Psoas muscle (tissue), 7 donors: ENCODE measurements at regions not wholly inside any gene's neighbourhood (a gene's known extent, or its start where the extent isn't known, plus 50 kb on each side); places are given as distances from the start of the nearest gene placed in this dataset.

Experiments used
- ATAC-seq, 4 donors: fragments of 200-7000 bp; cut with Tn5 transposase; one replicate each; pipeline ENCODE4 v1.9.1; 2020; ENCODE audit warnings: moderate library complexity in 3 of 4, mild to moderate bottlenecking in 2 of 4
- DNase-seq, 2 donors: peaks; one replicate each; pipeline ENCODE4 v3.0.0-alpha.2; 2020
- H3K27ac ChIP-seq: fragments of 200-600 bp; one replicate; pipeline ENCODE4 v1.8.0; 2022
- H3K27me3 ChIP-seq, 3 donors: fragments of 200-600 bp in 1 of 3; one replicate each; pipeline versions ENCODE4 v1.6.1 to v1.8.0; 2013 to 2022; ENCODE audit warnings: low read length in 2 of 3, mild to moderate bottlenecking in 2 of 3, moderate library complexity in 1 of 3; ENCODE audit not compliant: insufficient read depth in 3 of 3
- H3K36me3 ChIP-seq, 2 donors: fragments of 200-600 bp in 1 of 2; one replicate each; pipeline versions ENCODE4 v1.6.1 to v1.8.0; 2013 to 2022; ENCODE audit warnings: low read depth in 1 of 2, mild to moderate bottlenecking in 1 of 2, moderate library complexity in 1 of 2; ENCODE audit not compliant: insufficient read depth in 1 of 2
- H3K4me1 ChIP-seq: fragments of 200-600 bp; one replicate; pipeline ENCODE4 v1.8.0; 2022
- H3K4me3 ChIP-seq: fragments of 200-600 bp; one replicate; pipeline ENCODE4 v1.8.0; 2022; ENCODE audit warnings: mild to moderate bottlenecking
- H3K9me3 ChIP-seq: fragments of 200-600 bp; one replicate; pipeline ENCODE4 v1.8.0; 2022
- WGBS, 3 donors: extraction: QIAGEN DNeasy Blood & Tissue Kit; methylation state at CpG; one replicate each; pipeline versions ENCODE4 v1.1.6 to v1.1.7; 2013; 5-methylcytosine and 5-hydroxymethylcytosine counted together
- intact Hi-C, 2 donors: fragments of 100-400 bp; cut with DNase I; formaldehyde crosslinking; loops; one replicate each; pipeline versions ENCODE4 v1.11.0 to v1.14.2; 2022
- TF ChIP-seq, protein P1 (sequence below): fragments of 200-600 bp; IDR thresholded peaks from one replicate; pipeline ENCODE4 v1.8.0; 2022; ENCODE audit warnings: antibody characterized with exemption
- donor health status: healthy with polysubstance abuse.
- donor health status: DM: no; HTN: no; CAD: no; lungs with moderate emphysema.
- donor health status: Bipolar disorder and iron deficiency.
- donor health status: healthy.
- donor health status: DM: yes; HTN: yes; CAD: no.
- donor health status: DM: no; HTN: no; CAD: no.
- donor health status: DM: yes; HTN: yes; CAD: no.

DNA sequence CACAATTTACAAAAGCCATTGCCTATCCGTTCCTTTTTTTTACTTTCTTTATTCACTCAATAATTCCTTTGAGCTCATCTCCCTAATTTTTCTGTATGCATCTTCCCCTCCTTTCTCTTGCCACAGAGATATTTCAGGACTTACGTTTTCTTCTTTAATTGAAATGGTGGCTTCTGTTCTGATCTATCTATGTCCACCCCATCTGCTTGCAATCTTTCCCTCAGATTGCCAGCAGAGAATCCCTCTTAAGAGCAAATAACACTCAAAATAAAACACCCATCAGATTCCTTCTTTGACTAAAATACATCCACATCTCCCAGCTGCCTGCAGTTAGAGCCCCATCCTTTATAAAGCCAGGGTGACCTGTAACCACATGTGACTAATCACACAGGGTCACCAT lies 478.6 kb downstream of the EFNB2 start:
- TF ChIP-seq, protein P1, sequence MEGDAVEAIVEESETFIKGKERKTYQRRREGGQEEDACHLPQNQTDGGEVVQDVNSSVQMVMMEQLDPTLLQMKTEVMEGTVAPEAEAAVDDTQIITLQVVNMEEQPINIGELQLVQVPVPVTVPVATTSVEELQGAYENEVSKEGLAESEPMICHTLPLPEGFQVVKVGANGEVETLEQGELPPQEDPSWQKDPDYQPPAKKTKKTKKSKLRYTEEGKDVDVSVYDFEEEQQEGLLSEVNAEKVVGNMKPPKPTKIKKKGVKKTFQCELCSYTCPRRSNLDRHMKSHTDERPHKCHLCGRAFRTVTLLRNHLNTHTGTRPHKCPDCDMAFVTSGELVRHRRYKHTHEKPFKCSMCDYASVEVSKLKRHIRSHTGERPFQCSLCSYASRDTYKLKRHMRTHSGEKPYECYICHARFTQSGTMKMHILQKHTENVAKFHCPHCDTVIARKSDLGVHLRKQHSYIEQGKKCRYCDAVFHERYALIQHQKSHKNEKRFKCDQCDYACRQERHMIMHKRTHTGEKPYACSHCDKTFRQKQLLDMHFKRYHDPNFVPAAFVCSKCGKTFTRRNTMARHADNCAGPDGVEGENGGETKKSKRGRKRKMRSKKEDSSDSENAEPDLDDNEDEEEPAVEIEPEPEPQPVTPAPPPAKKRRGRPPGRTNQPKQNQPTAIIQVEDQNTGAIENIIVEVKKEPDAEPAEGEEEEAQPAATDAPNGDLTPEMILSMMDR = no peak
- H3K4me1 ChIP-seq = no peaks in the 10 kb centered on the region
- no peaks in the 10 kb centered on the region for H3K9me3 ChIP-seq
- no peak for ATAC-seq
- 90 to 98% (median 93%) methylated on average over 2 of the region's 2 CpGs for WGBS, 3 donors
- H3K4me3 ChIP-seq = no peak overlapping the region
- DNase-seq = no peak
- no peaks in the 10 kb centered on the region for H3K36me3 ChIP-seq
- no peak overlapping the region for H3K27ac ChIP-seq
- intact Hi-C loops = no loop called here
- H3K27me3 ChIP-seq = no peaks in the 10 kb centered on the region

DNA sequence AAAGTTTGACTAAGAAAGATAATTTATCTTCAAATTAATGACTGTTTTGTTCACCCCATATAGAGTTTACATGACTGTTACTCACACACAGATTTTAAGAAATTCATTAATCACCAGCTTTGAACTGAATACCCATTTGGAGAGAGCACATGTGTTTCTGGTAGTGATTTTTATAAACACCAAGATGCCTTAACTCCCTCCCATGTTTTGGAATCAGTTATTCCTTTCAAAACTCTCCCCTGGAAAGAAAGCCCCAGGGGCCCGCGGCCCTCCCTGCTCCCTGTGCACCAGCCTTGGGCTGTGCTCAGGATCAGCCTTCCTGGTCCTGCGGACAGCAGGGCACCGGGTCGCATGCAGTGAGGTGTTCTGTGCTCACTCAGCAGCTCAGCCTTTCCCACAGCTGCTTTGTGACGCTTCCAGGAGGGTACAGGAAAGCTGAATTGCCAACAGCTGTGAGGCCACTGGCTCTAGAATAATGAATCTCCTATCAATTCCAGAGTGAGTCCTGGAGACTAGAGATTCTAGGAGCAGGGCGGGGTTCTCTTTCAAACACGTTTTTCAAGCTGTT lies 483.2 kb downstream of the EFNB2 start:
- no peak for ATAC-seq
- no peak for DNase-seq
- no peaks in the 10 kb centered on the region for H3K27me3 ChIP-seq
- H3K36me3 ChIP-seq = no peaks in the 10 kb centered on the region
- 43 to 51% (median 47%) methylated on average over 8 of the region's 8 CpGs for WGBS, 3 donors
- intact Hi-C loops = no loop called here
- no peaks in the 10 kb centered on the region for H3K9me3 ChIP-seq
- no peak overlapping the region for H3K4me3 ChIP-seq
- TF ChIP-seq, protein P1 = no peak
- no peak overlapping the region for H3K27ac ChIP-seq
- H3K4me1 ChIP-seq = no peaks in the 10 kb centered on the region

DNA sequence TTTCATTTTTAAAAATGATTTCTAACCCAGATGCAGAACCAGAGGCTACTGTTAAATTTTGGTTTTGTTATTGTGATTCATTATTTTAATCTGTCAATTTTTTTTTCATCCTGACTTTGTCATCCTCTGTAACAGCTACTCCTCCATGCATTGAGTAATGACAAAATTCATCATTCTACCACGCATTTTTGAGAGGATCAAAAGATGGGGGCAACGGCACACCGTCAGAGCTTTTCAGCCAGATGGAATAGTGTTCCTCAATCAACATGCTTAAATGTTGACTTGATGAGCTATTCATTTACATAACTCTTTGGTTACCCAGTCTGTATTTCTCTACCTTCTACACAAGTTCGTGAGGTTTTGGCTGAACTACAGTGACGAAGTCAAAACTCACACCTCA lies 486.3 kb downstream of the EFNB2 start:
- intact Hi-C loops = no loop called here
- WGBS, 3 donors = 91 to 96% (median 94%) methylated on average over 5 of the region's 5 CpGs
- ATAC-seq = no peak

DNA sequence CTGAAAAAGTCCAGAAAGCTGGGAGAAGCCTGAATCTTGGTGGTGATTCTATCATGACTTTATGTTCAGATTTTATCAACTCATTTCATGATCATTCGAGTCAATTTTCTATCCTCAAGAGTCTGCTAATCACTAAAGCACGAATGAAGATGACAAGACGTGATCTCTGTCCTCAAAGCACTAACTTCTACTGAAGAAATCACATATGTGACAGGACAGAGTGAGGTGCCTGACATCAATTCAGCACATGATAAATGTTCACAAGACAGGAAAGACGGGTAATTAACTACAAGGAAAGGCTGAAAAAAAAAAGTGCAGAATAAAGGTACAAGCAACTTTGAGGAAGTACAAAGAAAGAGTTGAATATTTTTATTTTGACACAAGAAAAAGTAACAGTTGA lies 487.1 kb downstream of the EFNB2 start:
- Histone ChIP-seq H3K36me3 (no peaks in the 10 kb centered on the region), H3K4me1 (no peaks in the 10 kb centered on the region), H3K27ac (no peak overlapping the region), H3K27me3 (no peaks in the 10 kb centered on the region), H3K9me3 (no peaks in the 10 kb centered on the region), H3K4me3 (no peak overlapping the region)
- TF ChIP-seq, protein P1 = no peak
- WGBS, 3 donors = 59 to 65% (median 60%) methylated on average over 4 of the region's 4 CpGs
- ATAC-seq (no peak), DNase-seq (no peak)
- intact Hi-C loops = no loop called here

More for the DNA sequence above, 486.3 kb downstream of the EFNB2 start:
- DNase-seq = no peak
- H3K27me3 ChIP-seq = no peaks in the 10 kb centered on the region
- no peak overlapping the region for H3K4me3 ChIP-seq
- no peaks in the 10 kb centered on the region for H3K36me3 ChIP-seq
- H3K4me1 ChIP-seq = no peaks in the 10 kb centered on the region
- TF ChIP-seq, protein P1 = no peak
- H3K27ac ChIP-seq = no peak overlapping the region
- no peaks in the 10 kb centered on the region for H3K9me3 ChIP-seq

DNA sequence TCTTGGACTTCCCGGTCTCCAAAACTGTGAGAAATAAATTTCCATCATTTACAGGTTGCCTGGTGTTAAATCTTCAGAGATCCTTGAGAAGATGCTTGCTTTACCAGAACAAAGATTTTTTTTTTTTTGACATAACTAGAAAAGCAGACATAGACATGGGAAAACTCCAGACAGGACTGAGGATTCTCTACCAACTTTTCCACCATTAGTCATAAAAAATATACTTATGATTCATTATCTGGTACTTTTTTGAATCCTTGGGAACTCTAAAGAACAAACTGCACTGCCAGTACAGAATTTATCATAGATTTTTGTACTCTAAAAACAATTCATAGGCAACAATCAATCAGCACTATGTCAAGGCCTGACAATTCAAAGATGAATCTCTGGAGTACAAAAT lies 487.6 kb downstream of the EFNB2 start:
- Histone ChIP-seq H3K9me3 (no peaks in the 10 kb centered on the region), H3K4me1 (no peaks in the 10 kb centered on the region), H3K27me3 (no peaks in the 10 kb centered on the region), H3K4me3 (no peak overlapping the region), H3K27ac (no peak overlapping the region), H3K36me3 (no peaks in the 10 kb centered on the region)
- intact Hi-C loops = no loop called here
- ATAC-seq (no peak), DNase-seq (no peak)
- TF ChIP-seq, protein P1 = no peak
- WGBS, 3 donors = 94 to 96% (median 96%) methylated on average over 1 of the region's 1 CpG
